ENCODE measurements at regions not wholly inside any gene's neighbourhood (a gene's known extent, or its start where the extent isn't known, plus 50 kb on each side); places are given as distances from the start of the nearest gene placed in this dataset.

- no peak overlapping the region for H3K4me3 ChIP-seq (ENCODE audit: low read length)
- no peak for DNase-seq (ENCODE audit: low read depth)
- no peak for TF ChIP-seq CTCF (conservative IDR thresholded peaks at IDR 0.05; ENCODE audit: low read length)
Measured at GRCh38 chr18:42231796-42232195, 276.8 kb downstream of the PIK3C3 start.

DNA sequence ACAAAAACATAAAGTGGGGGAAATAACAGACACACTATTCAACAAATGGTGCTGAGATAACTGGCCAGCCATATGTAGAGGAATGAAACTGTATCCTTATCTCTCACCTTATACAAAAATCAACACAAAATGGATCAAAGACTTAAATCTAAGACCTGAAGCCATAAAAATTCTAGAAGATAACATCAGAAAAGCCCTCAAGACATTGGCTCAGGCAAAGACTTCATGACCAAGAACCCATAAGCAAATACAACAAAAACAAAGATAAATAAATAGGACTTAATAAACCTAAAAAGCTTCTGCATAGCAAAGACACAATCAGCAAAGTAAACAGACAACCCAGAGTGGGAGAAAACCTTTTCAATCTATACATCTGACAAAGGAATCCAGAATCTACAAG, 278.9 kb downstream of the PIK3C3 start:
- no peak for TF ChIP-seq CTCF (conservative IDR thresholded peaks at IDR 0.05; ENCODE audit: low read length)
- no peak overlapping the region for H3K4me3 ChIP-seq (ENCODE audit: low read length)
- DNase-seq (ENCODE audit: low read depth), result no peak

DNA sequence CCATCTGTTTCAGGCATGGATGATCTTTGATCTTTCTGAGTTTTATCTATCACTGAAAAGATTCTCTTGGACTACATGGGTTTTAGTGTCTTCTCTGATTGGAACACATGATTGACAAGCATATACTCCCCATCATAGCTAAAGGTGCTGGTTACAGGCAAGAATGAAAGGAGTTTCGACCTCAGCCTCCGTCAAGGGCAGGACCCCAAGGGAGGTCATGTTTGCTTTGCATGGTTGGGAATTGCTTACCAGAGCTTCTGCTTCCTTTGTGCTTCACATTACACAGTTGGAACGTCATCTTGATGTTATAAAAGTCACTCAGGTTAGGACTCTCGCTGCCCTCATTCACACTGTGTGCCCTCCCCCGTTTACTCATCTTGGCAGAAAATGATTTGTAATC, 287.7 kb downstream of the PIK3C3 start:
- TF ChIP-seq CTCF (conservative IDR thresholded peaks at IDR 0.05; ENCODE audit: low read length), result no peak
- DNase-seq (ENCODE audit: low read depth), result no peak
- H3K4me3 ChIP-seq (ENCODE audit: low read length), result no peak overlapping the region

DNA sequence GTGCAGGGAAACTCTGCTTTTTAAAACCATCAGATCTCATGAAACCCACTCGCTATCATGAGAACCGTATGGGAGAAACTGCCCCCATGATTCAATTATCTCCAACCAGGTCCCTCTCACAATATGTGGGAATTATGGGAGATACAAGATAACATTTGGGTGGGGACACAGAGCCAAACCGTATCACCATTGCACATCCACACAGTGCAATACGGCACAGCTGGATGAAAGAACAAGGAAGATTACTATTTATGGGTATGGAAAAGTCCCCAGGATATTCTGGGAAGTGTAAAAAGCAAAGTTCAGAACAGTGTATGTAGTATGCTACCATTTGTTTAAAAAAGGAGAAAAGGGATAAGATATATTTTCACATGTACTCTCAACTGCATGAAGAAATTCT, 290.1 kb downstream of the PIK3C3 start:
- no peak overlapping the region for H3K4me3 ChIP-seq (ENCODE audit: low read length)
- TF ChIP-seq CTCF (conservative IDR thresholded peaks at IDR 0.05; ENCODE audit: low read length), result no peak
- DNase-seq (ENCODE audit: low read depth), result no peak

- no peak overlapping the region for H3K4me3 ChIP-seq (ENCODE audit: low read length)
- TF ChIP-seq CTCF (conservative IDR thresholded peaks at IDR 0.05; ENCODE audit: low read length), result no peak
- no peak for DNase-seq (ENCODE audit: low read depth)
Measured at GRCh38 chr18:42255908-42256765, 301.1 kb downstream of the PIK3C3 start.

DNA sequence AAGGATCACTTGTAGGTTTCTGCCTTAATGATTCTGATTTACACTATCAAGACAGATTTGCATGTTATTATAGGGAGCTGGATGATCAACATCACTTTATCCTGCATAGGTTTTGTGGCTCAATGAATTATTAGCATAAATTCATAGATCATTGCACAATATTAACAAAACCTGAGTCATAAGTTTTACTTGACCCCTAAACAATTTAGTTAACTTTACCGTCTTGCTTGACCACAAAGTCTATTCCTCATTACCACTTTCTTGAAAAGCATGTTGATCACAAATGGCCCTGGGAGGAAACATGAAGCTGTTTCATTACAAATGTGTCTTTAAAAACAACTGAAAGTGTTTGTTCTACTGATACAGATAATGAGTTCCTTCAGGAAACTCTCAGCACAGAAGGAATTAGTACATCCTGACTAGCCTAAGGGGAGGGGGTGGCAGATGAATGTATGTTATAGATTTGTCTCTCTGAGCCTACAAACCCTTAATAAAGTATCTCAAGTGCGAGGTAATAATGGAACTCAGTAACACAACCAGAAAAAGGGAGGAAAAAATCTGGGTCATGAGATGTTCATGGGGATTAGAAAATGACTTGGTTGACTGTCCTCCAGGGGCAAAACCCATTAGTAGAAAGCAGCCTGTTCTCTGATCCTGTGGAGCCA, 303.4 kb downstream of the PIK3C3 start:
- TF ChIP-seq CTCF (conservative IDR thresholded peaks at IDR 0.05; ENCODE audit: low read length), result no peak
- H3K4me3 ChIP-seq (ENCODE audit: low read length), result no peak overlapping the region
- no peak for DNase-seq (ENCODE audit: low read depth)

- no peak for TF ChIP-seq CTCF (conservative IDR thresholded peaks at IDR 0.05; ENCODE audit: low read length)
- no peak for DNase-seq (ENCODE audit: low read depth)
- H3K4me3 ChIP-seq (ENCODE audit: low read length), result no peak overlapping the region
Measured at GRCh38 chr18:42261731-42262130, 306.7 kb downstream of the PIK3C3 start.
